ENCODE measurements at regions not wholly inside any gene's neighbourhood (a gene's known extent, or its start where the extent isn't known, plus 50 kb on each side); places are given as distances from the start of the nearest gene placed in this dataset.

- Mint-ChIP-seq H3K27me3 (ENCODE audit: low read depth) (peaks cover 4% of the 10 kb centered on the region), H3K27ac (no peak overlapping the region), H3K9me3 (no peaks in the 10 kb centered on the region), H3K36me3 (ENCODE audit: low read depth) (no peaks in the 10 kb centered on the region), H3K4me3 (no peak overlapping the region), H3K4me1 (ENCODE audit: low read depth) (no peaks in the 10 kb centered on the region)
- CTCF ChIA-PET: interaction anchor here (3.2 kb wide), 2 partner anchors 11 kb away, joined by 13 to 17 read pairs; no protein-coding TSS in a partner anchor
- intact Hi-C loops (cut with micrococcal nuclease): no loop called here
- no peak for DNase-seq
Measured at GRCh38 chr2:205937211-205937610, 148.8 kb downstream of the INO80D start.

- no peak for DNase-seq
- no peak overlapping the region for H3K27ac Mint-ChIP-seq
- intact Hi-C loops (cut with micrococcal nuclease): no loop called here
- H3K4me3 Mint-ChIP-seq: no peak overlapping the region
- no peaks in the 10 kb centered on the region for H3K9me3 Mint-ChIP-seq
- no peaks in the 10 kb centered on the region for H3K36me3 Mint-ChIP-seq (ENCODE audit: low read depth)
- CTCF ChIA-PET: interaction anchor here (0.7 to 3.2 kb wide), 3 partner anchors 10 to 143 kb away, joined by 3 to 17 read pairs (median 13); no protein-coding TSS in a partner anchor
- H3K4me1 Mint-ChIP-seq (ENCODE audit: low read depth): no peaks in the 10 kb centered on the region
- H3K27me3 Mint-ChIP-seq (ENCODE audit: low read depth): peaks cover 4% of the 10 kb centered on the region
Measured at GRCh38 chr2:205936446-205936845, 149.5 kb downstream of the INO80D start.

- no peak overlapping the region for H3K27ac Mint-ChIP-seq
- H3K4me3 Mint-ChIP-seq: no peak overlapping the region
- no peaks in the 10 kb centered on the region for H3K4me1 Mint-ChIP-seq (ENCODE audit: low read depth)
- H3K27me3 Mint-ChIP-seq (ENCODE audit: low read depth): peaks cover 8% of the 10 kb centered on the region
- DNase-seq: no peak
- CTCF ChIA-PET: interaction anchor here (1.0 to 3.2 kb wide), 2 partner anchors 8 to 50 kb away, joined by 3 to 17 read pairs; no protein-coding TSS in a partner anchor
- H3K36me3 Mint-ChIP-seq (ENCODE audit: low read depth): no peaks in the 10 kb centered on the region
- intact Hi-C loops (cut with micrococcal nuclease): no loop called here
- no peaks in the 10 kb centered on the region for H3K9me3 Mint-ChIP-seq
Measured at GRCh38 chr2:205934443-205934842, 151.5 kb downstream of the INO80D start.

- H3K4me1 Mint-ChIP-seq (ENCODE audit: low read depth): no peaks in the 10 kb centered on the region
- peaks cover 13% of the 10 kb centered on the region for H3K27me3 Mint-ChIP-seq (ENCODE audit: low read depth)
- H3K27ac Mint-ChIP-seq: no peak overlapping the region
- H3K9me3 Mint-ChIP-seq: no peaks in the 10 kb centered on the region
- no peak for DNase-seq
- CTCF ChIA-PET: no interaction called here
- intact Hi-C loops (cut with micrococcal nuclease): no loop called here
- no peaks in the 10 kb centered on the region for H3K36me3 Mint-ChIP-seq (ENCODE audit: low read depth)
- H3K4me3 Mint-ChIP-seq: no peak overlapping the region
Measured at GRCh38 chr2:205932861-205933260, 153.1 kb downstream of the INO80D start.

- Mint-ChIP-seq H3K36me3 (ENCODE audit: low read depth) (no peaks in the 10 kb centered on the region), H3K4me1 (ENCODE audit: low read depth) (peaks cover 2% of the 10 kb centered on the region), H3K4me3 (no peak overlapping the region), H3K9me3 (no peaks in the 10 kb centered on the region), H3K27me3 (ENCODE audit: low read depth) (peaks cover 22% of the 10 kb centered on the region), H3K27ac (no peak overlapping the region)
- intact Hi-C loops (cut with micrococcal nuclease): no loop called here
- CTCF ChIA-PET: no interaction called here
- no peak for DNase-seq
Measured at GRCh38 chr2:205931388-205931787, 154.6 kb downstream of the INO80D start.

GRCh38 chr2:205930209-205930608, 155.8 kb downstream of the INO80D start:
- H3K27ac Mint-ChIP-seq: no peak overlapping the region
- intact Hi-C loops (cut with micrococcal nuclease): no loop called here
- H3K27me3 Mint-ChIP-seq (ENCODE audit: low read depth): peaks cover 32% of the 10 kb centered on the region
- H3K4me1 Mint-ChIP-seq (ENCODE audit: low read depth): peaks cover 8% of the 10 kb centered on the region
- H3K4me3 Mint-ChIP-seq: no peak overlapping the region
- no peak for DNase-seq
- no peaks in the 10 kb centered on the region for H3K9me3 Mint-ChIP-seq
- no peaks in the 10 kb centered on the region for H3K36me3 Mint-ChIP-seq (ENCODE audit: low read depth)
- CTCF ChIA-PET: no interaction called here

GRCh38 chr2:205929246-205929942, 156.6 kb downstream of the INO80D start:
- DNase-seq: no peak
- CTCF ChIA-PET: no interaction called here
- intact Hi-C loops (cut with micrococcal nuclease): loop anchor here (5.0 kb wide), 3 partner anchors 42 to 1057 kb away; partner anchors contain the start of gene NRP2
- Mint-ChIP-seq H3K4me1 (ENCODE audit: low read depth) (peaks cover 8% of the 10 kb centered on the region), H3K27me3 (ENCODE audit: low read depth) (peaks cover 38% of the 10 kb centered on the region), H3K36me3 (ENCODE audit: low read depth) (no peaks in the 10 kb centered on the region), H3K4me3 (no peak overlapping the region), H3K9me3 (no peaks in the 10 kb centered on the region), H3K27ac (no peak overlapping the region)

GRCh38 chr2:205925373-205926337, 160.3 kb downstream of the INO80D start:
- H3K4me1 Mint-ChIP-seq (ENCODE audit: low read depth): peaks cover 8% of the 10 kb centered on the region
- peak overlapping the region; percentile 8 for H3K4me3 Mint-ChIP-seq
- no peaks in the 10 kb centered on the region for H3K9me3 Mint-ChIP-seq
- DNase-seq: peak; percentile 80
- CTCF ChIA-PET: interaction anchor here (0.5 to 1.7 kb wide), 26 partner anchors 9 to 1664 kb away, joined by 3 to 17 read pairs (median 4); no protein-coding TSS in a partner anchor
- H3K36me3 Mint-ChIP-seq (ENCODE audit: low read depth): no peaks in the 10 kb centered on the region
- intact Hi-C loops (cut with micrococcal nuclease): loop anchor here (1.0 to 5.0 kb wide), 7 partner anchors 38 to 1600 kb away; partner anchors contain the start of gene NRP2
- H3K27ac Mint-ChIP-seq: no peak overlapping the region
- peaks cover 39% of the 10 kb centered on the region for H3K27me3 Mint-ChIP-seq (ENCODE audit: low read depth)

- peaks cover 8% of the 10 kb centered on the region for H3K4me1 Mint-ChIP-seq (ENCODE audit: low read depth)
- intact Hi-C loops (cut with micrococcal nuclease): loop anchor here (5.0 kb wide), 3 partner anchors 37 to 1052 kb away; partner anchors contain the start of gene NRP2
- H3K27ac Mint-ChIP-seq: no peak overlapping the region
Measured at GRCh38 chr2:205924676-205925075, 161.3 kb downstream of the INO80D start.

GRCh38 chr2:205915130-205915524, 170.8 kb downstream of the INO80D start:
- intact Hi-C loops (cut with micrococcal nuclease): no loop called here
- no peak for DNase-seq
- Mint-ChIP-seq H3K27ac (no peak overlapping the region), H3K4me1 (ENCODE audit: low read depth) (no peaks in the 10 kb centered on the region), H3K4me3 (no peak overlapping the region), H3K36me3 (ENCODE audit: low read depth) (no peaks in the 10 kb centered on the region), H3K27me3 (ENCODE audit: low read depth) (peaks cover 9% of the 10 kb centered on the region), H3K9me3 (peaks cover 2% of the 10 kb centered on the region)
- CTCF ChIA-PET: no interaction called here

More at GRCh38 chr2:205924676-205925075, 161.3 kb downstream of the INO80D start:
- CTCF ChIA-PET: interaction anchor here (0.6 to 1.1 kb wide), 3 partner anchors 18 to 27 kb away, joined by 3 to 4 read pairs (median 3); no protein-coding TSS in a partner anchor
- H3K9me3 Mint-ChIP-seq: no peaks in the 10 kb centered on the region
- H3K4me3 Mint-ChIP-seq: no peak overlapping the region
- DNase-seq: no peak
- H3K27me3 Mint-ChIP-seq (ENCODE audit: low read depth): peaks cover 42% of the 10 kb centered on the region
- no peaks in the 10 kb centered on the region for H3K36me3 Mint-ChIP-seq (ENCODE audit: low read depth)

- Mint-ChIP-seq H3K4me3 (no peak overlapping the region), H3K9me3 (peaks cover 2% of the 10 kb centered on the region), H3K4me1 (ENCODE audit: low read depth) (no peaks in the 10 kb centered on the region), H3K36me3 (ENCODE audit: low read depth) (no peaks in the 10 kb centered on the region), H3K27ac (no peak overlapping the region), H3K27me3 (ENCODE audit: low read depth) (peaks cover 9% of the 10 kb centered on the region)
- CTCF ChIA-PET: no interaction called here
- intact Hi-C loops (cut with micrococcal nuclease): no loop called here
- DNase-seq: no peak
Measured at GRCh38 chr2:205914213-205915129, 171.5 kb downstream of the INO80D start.
